Calu3 (cell line): ENCODE measurements at regions not wholly inside any gene's neighbourhood (a gene's known extent, or its start where the extent isn't known, plus 50 kb on each side); places are given as distances from the start of the nearest gene placed in this dataset.
"Not testable (repeated sequence)": the region's sequence is repeated elsewhere in the genome, so short reads cannot be mapped to it uniquely, and the experiment has no call there.

Source experiments
- BruUV-seq: library from RNA; stranded (reverse); fragments of 400-500 nt; replicated peaks from 2 replicates; lab custom pipeline; 2021; lab: Mats Ljungman, UMichigan
- CTCF ChIA-PET: fragments of 300-600 bp; sonication (Branson Sonifier 250); formaldehyde crosslinking; loops from one replicate; lab custom pipeline; 2022; ENCODE audit warnings: antibody characterized with exemption; lab: Charles Lee
- DNase-seq: peaks from one replicate; pipeline ENCODE4 v3.0.0; 2022
- H3K27ac Mint-ChIP-seq: one replicate; pipeline ENCODE4 v1.8.0; 2022; ENCODE audit warnings: mixed read lengths; ENCODE audit not compliant: unreplicated experiment
- H3K27me3 Mint-ChIP-seq: one replicate; pipeline ENCODE4 v1.8.0; 2022; ENCODE audit warnings: mixed read lengths; ENCODE audit not compliant: unreplicated experiment
- H3K36me3 Mint-ChIP-seq: one replicate; pipeline ENCODE4 v1.8.0; 2022; ENCODE audit warnings: mild to moderate bottlenecking, moderate library complexity, mixed read lengths; ENCODE audit not compliant: insufficient read depth, unreplicated experiment
- H3K4me1 Mint-ChIP-seq: one replicate; pipeline ENCODE4 v1.8.0; 2022; ENCODE audit warnings: mild to moderate bottlenecking, low read depth, mixed read lengths; ENCODE audit not compliant: unreplicated experiment
- H3K4me3 Mint-ChIP-seq: one replicate; pipeline ENCODE4 v1.8.0; 2022; ENCODE audit warnings: mild to moderate bottlenecking, low read depth, moderate library complexity, mixed read lengths; ENCODE audit not compliant: unreplicated experiment
- H3K9me3 Mint-ChIP-seq: one replicate; pipeline ENCODE4 v1.8.0; 2022; ENCODE audit warnings: low read depth, mixed read lengths; ENCODE audit not compliant: unreplicated experiment
- CTCF ChIP-seq: fragments of 200-600 bp; IDR thresholded peaks from one replicate; pipeline ENCODE4 v1.8.0; 2022; ENCODE audit warnings: antibody characterized with exemption; ENCODE audit not compliant: unreplicated experiment
- intact Hi-C: fragments of 100-400 bp; cut with micrococcal nuclease; formaldehyde crosslinking; loops from one replicate; pipeline ENCODE4 v1.10.0; 2022; ENCODE audit not compliant: unreplicated experiment

- Mint-ChIP-seq H3K9me3 (no peaks in the 10 kb centered on the region), H3K4me3 (no peak overlapping the region), H3K27ac (no peak overlapping the region), H3K4me1 (no peaks in the 10 kb centered on the region), H3K27me3 (no peaks in the 10 kb centered on the region), H3K36me3 (no peaks in the 10 kb centered on the region)
- no TSS peak for BruUV-seq
- intact Hi-C loops, result no loop called here
- CTCF ChIA-PET, result no interaction called here
- TF ChIP-seq CTCF, result no peak
- DNase-seq, result no peak
Observed at GRCh38 chr7:79647711-79648110, 194.2 kb upstream of the MAGI2 start.

DNA sequence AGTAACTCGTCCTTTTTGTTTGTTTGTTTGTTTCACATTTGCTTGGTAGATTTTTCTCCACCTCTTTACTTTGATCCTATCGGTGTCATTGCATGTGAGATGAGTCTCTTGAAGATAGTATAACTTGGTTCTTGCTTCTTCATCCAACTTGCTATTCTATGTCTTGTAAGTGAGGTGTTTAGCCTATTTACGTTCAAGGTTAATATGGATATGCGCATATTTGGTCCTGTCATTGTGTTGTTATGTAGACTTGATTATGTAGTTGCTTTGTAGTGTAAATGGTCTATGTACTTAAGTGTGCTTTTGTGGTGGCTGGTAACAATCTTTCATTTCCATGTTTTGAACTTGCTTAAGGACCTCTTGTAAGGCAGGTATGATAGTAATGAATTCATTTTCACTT, 192.8 kb upstream of the MAGI2 start:
- Mint-ChIP-seq H3K4me1 (no peaks in the 10 kb centered on the region), H3K27ac (no peak overlapping the region), H3K4me3 (no peak overlapping the region), H3K9me3 (no peaks in the 10 kb centered on the region), H3K36me3 (no peaks in the 10 kb centered on the region), H3K27me3 (no peaks in the 10 kb centered on the region)
- BruUV-seq, result no TSS peak
- CTCF ChIA-PET, result no interaction called here
- no peak for TF ChIP-seq CTCF
- intact Hi-C loops, result no loop called here
- DNase-seq, result no peak

GRCh38 chr7:79636849-79637248, 183.4 kb upstream of the MAGI2 start:
- Mint-ChIP-seq H3K27me3 (no peaks in the 10 kb centered on the region), H3K4me1 (no peaks in the 10 kb centered on the region), H3K36me3 (no peaks in the 10 kb centered on the region), H3K27ac (no peak overlapping the region), H3K9me3 (no peaks in the 10 kb centered on the region), H3K4me3 (no peak overlapping the region)
- DNase-seq, result no peak
- intact Hi-C loops, result no loop called here
- TF ChIP-seq CTCF, result no peak
- BruUV-seq, result no TSS peak
- CTCF ChIA-PET, result no interaction called here

GRCh38 chr7:79625921-79626320, 172.5 kb upstream of the MAGI2 start:
- H3K4me3 Mint-ChIP-seq, CTCF ChIA-PET, DNase-seq, H3K36me3 Mint-ChIP-seq, BruUV-seq, H3K27me3 Mint-ChIP-seq, intact Hi-C loops, H3K9me3 Mint-ChIP-seq, H3K27ac Mint-ChIP-seq: not testable (repeated sequence)
- peaks cover 14% of the 10 kb centered on the region for H3K4me1 Mint-ChIP-seq

GRCh38 chr7:79624336-79624735, 170.9 kb upstream of the MAGI2 start:
- no peak for DNase-seq
- H3K36me3 Mint-ChIP-seq, result no peaks in the 10 kb centered on the region
- intact Hi-C loops, result no loop called here
- no peaks in the 10 kb centered on the region for H3K9me3 Mint-ChIP-seq
- TF ChIP-seq CTCF, result no peak
- CTCF ChIA-PET, result no interaction called here
- no peaks in the 10 kb centered on the region for H3K27me3 Mint-ChIP-seq
- BruUV-seq, result no TSS peak
- no peak overlapping the region for H3K27ac Mint-ChIP-seq
- H3K4me1 Mint-ChIP-seq, result peaks cover 27% of the 10 kb centered on the region
- no peak overlapping the region for H3K4me3 Mint-ChIP-seq
